ENCODE measurements at regions not wholly inside any gene's neighbourhood (a gene's known extent, or its start where the extent isn't known, plus 50 kb on each side); places are given as distances from the start of the nearest gene placed in this dataset.

DNA sequence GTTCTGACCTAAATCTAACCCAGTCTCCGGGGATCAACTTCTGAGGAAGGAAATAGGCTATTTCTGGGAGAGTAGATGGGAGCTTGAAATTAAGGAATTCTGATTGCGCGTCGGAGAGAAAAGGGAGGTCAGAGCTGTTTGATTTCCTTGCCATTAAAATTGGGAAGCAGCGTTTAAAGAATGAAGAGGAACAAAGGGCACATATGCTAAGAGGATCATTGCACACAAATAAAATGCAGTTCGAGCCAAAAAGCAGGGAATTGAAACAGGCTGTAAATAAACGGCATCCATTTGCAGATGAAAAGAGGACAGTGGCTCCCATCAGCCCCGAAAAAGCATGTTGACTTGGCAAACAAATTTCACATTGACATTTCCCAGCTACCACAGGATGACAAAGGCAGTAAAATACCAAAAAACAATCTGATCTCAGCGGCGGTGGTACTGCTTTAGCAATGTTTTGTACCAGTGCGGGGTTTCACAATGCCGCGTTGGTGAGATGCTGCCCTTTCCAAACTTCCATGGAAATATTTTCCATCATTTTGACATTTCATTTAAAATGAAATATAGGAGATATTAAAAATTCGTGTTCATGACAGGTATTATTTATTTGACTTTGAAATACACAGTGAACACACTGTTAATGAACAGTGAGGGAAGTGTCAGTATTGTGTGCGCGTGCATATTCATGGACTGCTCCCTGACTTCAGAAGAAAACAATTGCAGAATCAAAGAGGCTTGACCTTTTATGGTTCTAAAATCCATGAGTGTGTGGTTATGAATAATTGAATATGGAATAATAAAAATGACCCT is 108.8 kb downstream of the SQOR start:
- no peak for DNase-seq (ENCODE audit: low read depth in 4 of 4, low spot score in 1 of 4)

DNA sequence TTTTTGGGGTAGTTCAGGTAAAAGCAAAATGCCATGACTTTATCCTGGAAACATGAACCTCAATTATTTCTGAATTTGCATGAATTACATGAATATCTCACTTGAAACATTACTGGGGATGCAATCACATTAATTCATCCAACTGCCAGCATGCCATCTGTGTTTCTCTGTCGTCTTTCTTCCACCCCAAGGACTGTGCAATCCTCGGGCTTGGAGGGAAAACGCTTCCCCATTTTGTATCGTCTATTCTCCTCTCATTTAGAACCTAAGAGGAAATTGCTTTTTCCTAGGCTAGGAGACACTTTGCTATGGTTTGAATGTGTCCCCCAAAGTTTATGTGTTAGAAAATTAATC is 109.4 kb downstream of the SQOR start:
- DNase-seq (ENCODE audit: low read depth in 4 of 4, low spot score in 1 of 4): no peak

DNA sequence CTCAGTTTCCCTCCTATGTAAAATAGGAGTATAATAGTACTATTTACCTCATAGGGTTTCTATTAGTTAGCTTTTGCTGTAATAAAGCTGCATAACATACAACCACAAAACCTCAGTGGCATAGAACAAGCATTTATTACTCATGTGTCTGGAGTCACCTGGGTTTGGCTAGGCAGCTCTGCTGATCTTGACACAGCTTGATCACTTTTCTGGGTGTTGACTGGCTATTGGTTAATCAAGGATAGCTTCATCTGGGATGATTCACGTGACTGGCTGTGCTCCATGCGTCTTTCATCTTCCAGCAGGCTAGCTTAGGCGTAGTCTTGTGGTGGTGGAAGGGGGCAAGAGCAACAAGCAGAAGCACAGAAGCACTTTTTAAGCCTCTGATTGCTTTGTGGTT is 112.6 kb downstream of the SQOR start:
- DNase-seq (ENCODE audit: low read depth in 4 of 4, low spot score in 1 of 4): no peak

DNA sequence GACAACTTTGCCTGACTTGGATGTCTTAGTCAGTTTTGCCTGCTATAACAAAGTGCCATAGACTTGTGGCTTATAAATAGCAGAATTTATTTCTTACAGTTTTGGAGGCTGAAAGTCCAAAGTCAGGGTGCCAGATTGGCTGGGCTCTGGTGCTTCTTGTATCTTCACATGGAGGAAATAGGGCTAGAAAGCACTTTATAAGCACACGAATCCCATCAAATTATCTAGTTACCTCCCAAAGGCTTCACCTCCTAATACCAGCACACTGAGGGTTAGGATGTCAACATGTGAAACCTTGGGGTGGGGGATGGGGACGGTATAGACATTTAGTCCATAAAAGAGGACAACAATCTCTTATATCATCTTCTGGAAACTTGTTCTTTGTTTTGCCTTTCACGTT is 116.8 kb downstream of the SQOR start:
- DNase-seq (ENCODE audit: low read depth in 4 of 4, low spot score in 1 of 4): no peak

DNA sequence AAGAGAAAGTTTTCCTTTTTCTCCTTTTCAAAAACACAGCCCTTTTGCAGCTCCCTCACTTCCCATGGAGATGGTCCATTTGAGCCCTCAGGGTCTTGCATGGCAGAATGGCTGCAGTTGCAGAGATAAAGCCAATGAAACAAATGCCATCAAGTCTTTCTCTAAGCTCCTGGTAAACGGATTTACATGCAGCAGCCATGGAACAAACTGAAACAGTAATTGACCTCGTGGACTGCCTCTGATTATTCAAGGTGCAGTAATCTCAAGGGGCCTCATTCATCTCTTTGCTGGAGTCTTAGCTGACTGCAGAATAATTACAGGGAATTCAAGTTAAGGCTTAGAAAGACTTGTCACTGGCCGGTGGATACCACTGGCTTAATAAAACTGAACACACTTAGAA is 125.1 kb downstream of the SQOR start:
- no peak for DNase-seq (ENCODE audit: low read depth in 4 of 4, low spot score in 1 of 4)

DNA sequence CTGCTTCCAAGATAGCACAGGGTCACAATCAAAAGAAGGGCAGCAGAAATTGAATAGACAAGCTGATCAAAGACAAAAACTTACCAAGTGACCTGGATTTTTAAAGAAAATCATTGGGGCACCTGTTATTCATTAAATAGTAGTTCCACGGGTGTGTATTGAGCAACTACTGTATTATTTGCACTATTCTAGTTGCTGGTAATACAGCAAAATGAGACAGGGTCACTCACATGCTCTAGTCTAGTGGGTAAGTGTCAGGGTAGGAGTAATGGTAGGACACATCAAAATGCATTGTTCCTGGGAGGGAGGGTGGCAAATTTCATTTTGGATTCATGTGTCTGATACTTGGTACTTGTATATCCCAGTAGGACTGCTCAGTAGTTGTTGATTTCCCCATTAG is 127.9 kb downstream of the SQOR start:
- no peak for DNase-seq (ENCODE audit: low read depth in 4 of 4, low spot score in 1 of 4)

DNA sequence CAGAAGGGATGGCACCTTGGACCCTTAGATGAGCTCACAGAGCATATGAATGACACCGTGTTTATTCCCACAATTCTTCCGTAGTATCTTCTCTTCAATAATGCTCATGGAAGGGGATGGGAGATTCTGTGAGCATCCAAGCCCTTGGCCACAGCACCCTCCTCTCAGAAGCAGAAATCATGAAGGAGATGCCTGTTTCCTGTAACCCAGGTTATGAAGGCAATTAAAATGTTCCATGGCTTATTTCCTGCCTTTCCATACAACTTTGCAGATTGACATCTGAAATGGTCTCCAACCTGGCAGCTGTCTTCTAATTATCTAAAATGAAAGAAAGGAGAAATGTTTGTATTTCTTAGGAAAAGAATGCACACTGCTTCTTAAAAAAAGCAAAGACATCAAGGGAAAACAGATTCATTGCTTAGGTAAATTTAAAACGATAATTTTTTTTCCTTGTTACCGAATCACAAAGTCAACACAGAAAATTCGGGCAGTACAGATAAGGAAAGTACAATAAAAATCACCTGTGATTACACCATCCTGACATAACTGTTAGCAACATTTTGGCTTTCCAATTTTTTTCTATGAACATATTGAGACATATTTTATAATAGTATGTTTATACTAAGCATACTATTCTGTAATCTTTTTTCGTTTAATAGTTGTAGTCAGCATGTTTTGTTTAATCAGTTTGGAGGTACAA is 128.5 kb downstream of the SQOR start:
- DNase-seq (ENCODE audit: low read depth in 4 of 4, low spot score in 1 of 4): no peak

DNA sequence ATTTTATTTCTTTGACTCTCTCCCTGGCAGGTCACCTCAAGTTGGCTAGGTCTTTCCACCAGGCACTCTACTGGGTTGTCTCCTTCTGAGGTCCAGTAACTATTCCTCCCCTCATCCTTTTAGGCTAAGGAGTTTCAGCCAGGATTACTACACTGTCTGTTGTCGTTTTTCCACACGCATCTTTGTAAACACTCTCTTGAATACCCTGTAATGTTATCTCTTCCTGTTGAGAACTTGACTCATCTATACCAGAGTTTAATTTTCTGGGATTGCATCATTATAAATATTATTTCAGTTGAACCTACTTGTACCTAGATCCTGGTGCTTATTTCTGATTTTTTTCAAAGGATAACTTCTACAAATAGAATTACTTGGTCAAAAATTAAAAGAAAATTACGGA is 138.3 kb downstream of the SQOR start:
- no peak for DNase-seq (ENCODE audit: low read depth in 4 of 4, low spot score in 1 of 4)

DNA sequence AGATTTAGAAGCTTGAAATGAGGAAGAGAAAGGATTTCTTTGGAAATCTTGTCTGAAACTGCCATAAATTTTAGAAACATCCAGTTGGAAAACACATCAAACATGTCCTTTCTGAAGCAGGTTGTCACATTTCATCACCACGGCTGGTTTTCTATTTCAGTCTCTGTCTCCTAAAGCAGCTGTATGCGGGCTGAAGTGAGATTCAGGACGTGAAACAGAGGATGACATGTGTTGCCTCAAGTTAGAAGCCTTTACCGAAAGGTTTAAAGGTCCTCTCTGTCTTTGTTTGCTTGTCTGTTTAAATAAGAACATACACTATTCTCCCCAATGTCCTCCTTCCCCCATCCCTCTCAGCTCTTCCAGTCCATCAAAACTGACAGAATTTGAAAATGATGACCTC is 141.9 kb downstream of the SQOR start:
- no peak for DNase-seq (ENCODE audit: low read depth in 4 of 4, low spot score in 1 of 4)

DNA sequence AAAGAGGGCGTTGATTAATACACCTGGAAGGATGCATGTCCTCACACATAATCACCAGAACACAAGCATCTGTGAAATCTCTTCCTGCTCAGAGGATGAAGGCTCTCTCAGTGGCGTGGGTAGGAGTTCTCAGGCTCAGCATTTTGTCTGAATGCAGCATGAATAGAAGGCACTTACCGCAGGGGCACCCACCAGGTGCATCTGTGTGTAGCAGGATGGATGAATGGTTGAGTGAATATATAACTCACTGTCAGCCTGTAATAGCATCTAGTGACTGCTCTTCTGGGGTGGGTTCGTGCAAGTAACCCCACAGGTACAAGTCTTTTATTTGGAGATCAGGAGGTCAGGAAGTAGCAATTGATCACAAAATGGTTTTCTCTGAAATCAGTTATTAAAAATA is 143.0 kb downstream of the SQOR start:
- DNase-seq (ENCODE audit: low read depth in 4 of 4, low spot score in 1 of 4): no peak

DNA sequence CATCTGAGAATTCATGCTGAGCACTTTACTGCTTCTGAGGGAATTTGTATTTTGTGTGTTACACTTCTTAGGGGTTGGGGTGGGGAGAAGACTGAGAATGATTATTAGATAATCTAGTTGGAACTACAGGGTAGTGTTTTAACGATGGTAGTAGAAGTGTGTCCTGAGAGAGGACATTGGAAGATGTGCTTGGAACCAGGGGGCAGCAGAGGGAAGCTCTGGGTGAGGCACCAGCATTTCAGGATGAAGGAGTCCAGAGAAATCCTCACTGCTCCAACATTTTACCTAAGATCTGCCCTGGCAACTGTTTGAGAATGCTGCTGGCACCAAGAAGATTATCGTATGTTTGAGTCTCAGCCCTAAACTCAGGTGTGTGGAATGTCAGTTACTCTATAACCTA is 145.5 kb downstream of the SQOR start:
- DNase-seq (ENCODE audit: low read depth in 4 of 4, low spot score in 1 of 4): no peak

DNA sequence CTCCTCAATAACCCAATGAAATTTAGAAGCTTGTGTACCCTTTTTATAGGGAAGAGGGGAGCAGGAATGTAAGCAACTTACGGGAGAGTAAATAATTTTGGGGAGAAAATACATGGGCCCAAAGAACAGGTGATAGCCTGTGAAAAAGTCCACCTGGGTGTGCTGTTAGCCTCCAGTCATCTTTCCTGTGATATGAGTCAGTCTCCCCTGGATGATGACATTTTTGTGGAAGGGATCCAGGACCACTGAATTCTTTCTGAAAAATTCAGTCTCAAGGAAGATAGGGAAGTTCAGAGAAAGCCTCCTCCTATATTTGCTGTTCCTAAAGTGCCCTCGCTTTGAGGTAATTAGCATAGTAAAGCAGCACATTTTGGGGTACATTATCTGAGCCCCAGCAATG is 149.8 kb downstream of the SQOR start:
- DNase-seq (ENCODE audit: low read depth in 4 of 4, low spot score in 1 of 4): no peak

DNA sequence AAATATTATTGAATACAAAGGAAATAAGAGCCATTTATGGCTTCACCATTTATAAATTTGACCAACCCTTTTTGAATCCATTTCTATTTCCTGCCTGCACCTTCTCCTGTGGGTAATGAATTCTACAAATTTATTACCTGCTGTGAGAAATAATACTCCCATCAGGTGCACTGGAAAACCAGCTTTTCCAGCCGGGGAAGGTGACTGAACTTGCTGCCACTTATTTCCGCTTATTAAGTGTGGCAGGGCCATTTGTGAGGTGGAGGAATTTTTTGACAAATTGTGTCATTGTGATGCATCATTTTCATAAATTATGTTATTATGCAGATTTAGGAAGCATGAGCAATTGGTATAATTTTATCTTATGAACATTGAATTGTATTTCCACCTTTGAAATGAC is 151.1 kb downstream of the SQOR start:
- no peak for DNase-seq (ENCODE audit: low read depth in 4 of 4, low spot score in 1 of 4)

DNA sequence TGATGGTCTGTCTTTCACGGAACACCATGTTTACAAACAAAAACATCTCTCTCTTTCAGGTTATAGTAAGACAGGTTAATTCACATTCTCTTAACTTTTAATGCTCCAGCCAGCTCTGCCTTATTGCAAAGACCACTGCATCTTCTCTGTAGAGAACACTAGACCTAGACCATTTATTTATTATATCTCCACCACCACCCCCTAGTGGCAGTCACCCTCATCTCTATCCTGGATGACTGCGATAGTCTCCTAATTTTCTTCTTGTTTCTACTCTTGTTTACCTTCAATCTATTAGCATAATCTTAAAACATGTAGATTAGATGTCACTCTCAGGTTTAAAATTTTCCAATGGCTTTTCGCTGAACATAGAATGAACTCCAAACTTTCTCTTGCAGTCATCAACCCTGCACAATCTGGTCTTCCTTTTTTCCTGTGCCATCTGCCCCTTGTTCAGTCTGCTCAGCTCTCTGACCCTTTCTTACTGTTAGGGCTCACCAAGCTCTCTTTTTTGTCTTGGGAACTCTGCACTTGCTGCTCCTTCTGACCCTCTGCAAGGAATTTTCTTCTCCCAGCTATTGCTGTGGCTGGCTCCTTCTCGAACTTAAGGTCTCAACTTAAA is 155.6 kb downstream of the SQOR start:
- DNase-seq (ENCODE audit: low read depth in 4 of 4, low spot score in 1 of 4): no peak

DNA sequence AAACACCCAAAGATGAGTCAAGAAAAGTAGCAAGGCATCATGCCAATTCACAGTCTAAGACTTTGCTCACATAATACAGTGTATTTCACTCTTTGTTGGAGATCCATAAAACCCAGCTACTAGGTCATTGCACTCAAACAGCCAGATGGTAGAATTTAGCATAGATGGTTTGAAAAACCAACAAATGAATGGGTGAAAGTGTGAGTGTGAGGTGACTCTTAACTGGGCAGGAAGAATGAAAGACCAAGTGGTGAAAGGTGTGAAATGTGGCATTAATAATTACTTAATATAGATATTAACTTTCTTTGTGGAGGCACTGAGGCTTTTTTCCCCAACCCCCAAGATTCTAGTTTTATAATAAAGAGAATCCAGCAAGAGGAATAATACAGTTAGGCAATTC is 159.5 kb downstream of the SQOR start:
- no peak for DNase-seq (ENCODE audit: low read depth in 4 of 4, low spot score in 1 of 4)

DNA sequence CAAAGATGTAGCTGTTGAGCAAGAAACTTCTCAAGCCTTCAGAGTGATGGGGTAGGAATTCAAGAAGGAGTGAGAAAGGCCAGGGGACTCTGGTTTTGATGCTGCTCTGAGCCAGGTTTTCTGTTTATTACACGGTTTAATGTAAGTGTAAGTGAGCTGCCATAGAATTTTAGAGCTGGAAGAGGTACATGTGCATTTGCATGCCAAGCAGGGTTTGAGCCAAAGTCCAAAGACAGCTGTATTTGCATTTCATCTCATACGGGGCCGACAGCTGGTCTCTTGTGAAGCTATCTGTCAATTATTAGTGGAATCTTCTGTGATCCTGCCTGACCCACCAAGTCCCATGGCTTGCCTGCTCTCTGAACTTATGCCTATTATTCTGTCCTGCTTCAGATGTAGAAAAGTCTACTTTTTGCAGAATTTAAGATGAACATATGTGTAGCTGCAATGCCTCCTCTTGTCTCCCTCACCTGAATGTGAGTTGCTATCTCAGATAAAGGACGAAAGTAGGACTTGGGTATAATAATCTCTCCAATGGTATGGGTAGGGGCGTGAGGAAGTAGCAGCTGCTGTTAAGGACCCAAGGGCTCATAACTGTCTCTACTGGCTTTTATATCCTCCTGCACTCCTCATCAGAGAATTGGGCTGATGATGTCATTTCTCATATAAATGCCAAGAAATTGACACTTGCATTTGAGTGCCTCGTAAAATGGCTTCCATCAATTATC is 160.0 kb downstream of the SQOR start:
- DNase-seq (ENCODE audit: low read depth in 4 of 4, low spot score in 1 of 4): no peak

DNA sequence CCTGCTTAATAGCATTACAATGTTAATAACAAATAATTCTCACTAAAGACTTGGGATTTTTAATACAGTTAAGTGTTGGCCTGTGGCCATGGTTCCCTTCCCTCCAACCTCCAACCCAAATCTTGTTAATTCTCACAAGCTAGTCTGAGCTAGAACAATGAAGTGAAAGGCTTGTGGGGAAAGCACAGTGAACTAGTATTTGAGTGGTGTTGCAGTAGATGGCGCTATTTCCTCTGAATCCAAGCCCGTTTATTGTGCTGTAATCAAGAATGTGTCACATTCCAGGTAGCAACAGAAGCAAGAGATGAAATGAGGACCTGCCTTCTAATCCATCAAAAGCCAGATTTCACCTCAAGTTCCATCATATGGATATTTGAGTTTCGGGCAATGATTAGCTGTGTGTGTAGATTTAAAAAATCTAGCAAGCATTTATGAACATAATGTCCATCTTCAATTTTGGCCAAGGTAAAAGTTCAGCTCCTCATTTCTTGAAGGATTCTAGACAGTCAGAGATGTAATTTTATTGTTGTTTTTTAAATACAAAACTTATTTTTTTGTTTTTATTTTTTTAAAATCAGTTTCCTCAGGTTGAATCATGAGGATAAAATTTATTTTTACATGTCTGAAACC is 160.7 kb downstream of the SQOR start:
- no peak for DNase-seq (ENCODE audit: low read depth in 4 of 4, low spot score in 1 of 4)

DNA sequence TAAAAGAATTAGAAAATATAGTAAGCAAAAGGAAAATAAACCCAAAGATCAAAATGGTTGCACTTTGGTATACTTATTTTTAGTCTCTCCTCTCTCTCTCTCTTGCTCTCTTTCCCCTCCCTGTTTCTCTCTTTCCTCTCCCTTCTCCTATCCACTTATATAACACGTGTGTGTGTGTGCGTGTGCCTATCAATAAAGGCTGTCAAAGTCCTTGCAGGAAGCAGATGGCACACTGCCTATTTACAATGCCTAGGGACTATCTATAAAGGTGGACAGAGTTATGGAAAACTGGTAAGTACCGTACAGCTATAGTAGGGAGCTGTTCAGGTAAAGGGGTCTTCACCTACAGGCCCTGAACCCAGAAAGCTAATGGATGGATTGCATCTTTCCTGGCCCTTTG is 161.6 kb downstream of the SQOR start:
- DNase-seq (ENCODE audit: low read depth in 4 of 4, low spot score in 1 of 4): no peak

DNA sequence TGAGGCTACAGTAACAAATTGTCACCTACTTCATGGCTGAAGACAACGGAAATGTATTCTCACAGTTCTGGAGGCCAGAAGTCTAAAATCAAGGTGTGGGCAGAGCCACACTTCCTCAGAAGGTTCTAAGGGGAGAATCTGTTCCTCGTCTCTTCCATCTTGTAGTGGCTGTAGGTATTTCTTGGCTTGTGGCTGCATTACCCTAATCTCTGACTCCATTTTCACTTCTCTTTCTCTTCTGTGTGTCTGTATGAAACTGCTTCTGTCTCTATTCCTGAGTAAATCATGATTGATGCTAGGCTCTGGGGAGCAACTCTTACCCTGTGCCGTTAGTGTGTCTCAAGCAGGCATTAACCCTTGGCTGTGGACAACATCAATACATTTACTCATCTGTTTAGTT is 164.7 kb downstream of the SQOR start:
- no peak for DNase-seq (ENCODE audit: low read depth in 4 of 4, low spot score in 1 of 4)

DNA sequence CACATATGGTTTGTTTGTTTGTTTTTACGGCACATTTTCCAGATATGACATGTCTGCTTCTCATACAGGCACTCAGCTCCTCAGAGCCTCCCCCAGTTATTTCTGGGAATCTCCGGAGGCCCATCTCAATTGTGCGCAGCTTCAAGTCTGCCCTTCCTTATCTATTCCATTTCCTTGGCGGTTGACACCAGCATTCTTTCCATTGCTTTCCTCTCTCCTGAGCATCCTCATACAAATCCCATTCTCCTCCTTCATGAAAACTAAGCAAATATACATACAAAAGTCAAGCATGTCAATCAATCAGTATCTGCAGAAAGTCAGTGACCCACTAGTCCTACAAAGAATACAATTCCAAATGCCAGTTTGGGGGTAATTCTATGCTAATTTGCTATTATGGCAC is 166.7 kb downstream of the SQOR start:
- no peak for DNase-seq (ENCODE audit: low read depth in 4 of 4, low spot score in 1 of 4)

DNA sequence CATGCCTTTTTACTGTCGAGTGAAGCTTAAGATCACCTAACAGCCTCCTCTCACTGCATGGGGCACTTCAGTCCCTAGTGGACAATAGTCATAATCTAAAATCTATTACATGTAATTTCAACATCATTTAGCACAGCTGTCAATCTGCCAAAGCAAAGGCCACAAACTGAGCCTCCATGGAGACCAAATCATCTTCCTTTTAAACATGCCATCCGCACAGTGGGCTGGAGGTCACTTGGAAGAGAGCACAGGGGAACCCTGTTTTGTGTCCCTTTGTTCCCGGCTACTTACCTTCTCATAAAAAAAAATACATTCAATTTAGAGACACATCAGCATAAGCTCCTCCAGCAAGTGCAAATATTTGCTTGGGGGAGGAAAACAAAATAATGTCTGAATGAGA is 167.3 kb downstream of the SQOR start:
- DNase-seq (ENCODE audit: low read depth in 4 of 4, low spot score in 1 of 4): no peak
